ENCODE measurements at regions not wholly inside any gene's neighbourhood (a gene's known extent, or its start where the extent isn't known, plus 50 kb on each side); places are given as distances from the start of the nearest gene placed in this dataset.

DNA sequence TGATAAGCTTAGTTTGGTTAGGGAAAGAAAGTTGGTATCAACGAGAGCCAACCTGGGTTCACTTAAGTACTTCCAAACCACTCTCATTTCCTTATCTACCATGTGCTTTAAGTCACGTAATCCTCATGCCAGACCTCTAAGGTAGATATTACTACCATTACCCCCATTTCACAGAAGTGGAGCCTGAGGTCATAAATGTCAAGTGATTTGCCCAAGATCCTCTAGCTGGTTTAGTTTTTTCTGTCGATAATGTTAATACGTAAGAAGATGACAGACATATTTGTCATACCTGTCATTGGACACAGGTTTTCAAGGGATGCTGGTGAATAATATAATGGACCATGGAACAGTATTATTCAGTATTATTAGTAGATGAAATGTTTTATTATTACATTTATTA lies 197.4 kb upstream of the MKLN1 start:
- Histone ChIP-seq H3K4me1 (ENCODE audit: insufficient read depth, low read length) (no peaks in the 10 kb centered on the region), H3K27me3 (ENCODE audit: control insufficient read depth in 1 of 2, insufficient read depth in 2 of 2, low read length in 2 of 2) (no peaks in the 10 kb centered on the region), H3K9me3 (ENCODE audit: control insufficient read depth in 1 of 2, insufficient read depth in 1 of 2, low read length in 2 of 2) (no peaks in the 10 kb centered on the region), H3K4me3 (ENCODE audit: low read length) (no peak overlapping the region), H3K36me3 (ENCODE audit: insufficient read depth, low read length) (no peaks in the 10 kb centered on the region), H3K27ac (ENCODE audit: low read depth in 1 of 2, low read length in 2 of 2) (no peak overlapping the region)
- ChIA-PET POLR2A (no interaction called here), CTCF (interaction anchor here (0.7 kb wide), 1 partner anchor 40 kb away, joined by 3 read pairs; no protein-coding TSS in a partner anchor)
- Mint-ChIP-seq H3K36me3 (ENCODE audit: low read depth) (no peaks in the 10 kb centered on the region), H3K4me3 (no peak overlapping the region), H3K9me3 (no peaks in the 10 kb centered on the region), H3K27ac (no peak overlapping the region), H3K27me3 (no peaks in the 10 kb centered on the region), H3K4me1 (ENCODE audit: low read depth) (no peaks in the 10 kb centered on the region)
- ATAC-seq (ENCODE audit: poor library complexity), result no peak
- DNase-seq, result no peak
- intact Hi-C loops (cut with DNase I, micrococcal nuclease), result no loop called here
- TF ChIP-seq, protein P1, sequence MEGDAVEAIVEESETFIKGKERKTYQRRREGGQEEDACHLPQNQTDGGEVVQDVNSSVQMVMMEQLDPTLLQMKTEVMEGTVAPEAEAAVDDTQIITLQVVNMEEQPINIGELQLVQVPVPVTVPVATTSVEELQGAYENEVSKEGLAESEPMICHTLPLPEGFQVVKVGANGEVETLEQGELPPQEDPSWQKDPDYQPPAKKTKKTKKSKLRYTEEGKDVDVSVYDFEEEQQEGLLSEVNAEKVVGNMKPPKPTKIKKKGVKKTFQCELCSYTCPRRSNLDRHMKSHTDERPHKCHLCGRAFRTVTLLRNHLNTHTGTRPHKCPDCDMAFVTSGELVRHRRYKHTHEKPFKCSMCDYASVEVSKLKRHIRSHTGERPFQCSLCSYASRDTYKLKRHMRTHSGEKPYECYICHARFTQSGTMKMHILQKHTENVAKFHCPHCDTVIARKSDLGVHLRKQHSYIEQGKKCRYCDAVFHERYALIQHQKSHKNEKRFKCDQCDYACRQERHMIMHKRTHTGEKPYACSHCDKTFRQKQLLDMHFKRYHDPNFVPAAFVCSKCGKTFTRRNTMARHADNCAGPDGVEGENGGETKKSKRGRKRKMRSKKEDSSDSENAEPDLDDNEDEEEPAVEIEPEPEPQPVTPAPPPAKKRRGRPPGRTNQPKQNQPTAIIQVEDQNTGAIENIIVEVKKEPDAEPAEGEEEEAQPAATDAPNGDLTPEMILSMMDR (IDR thresholded peaks at IDR 0.05), result no peak

DNA sequence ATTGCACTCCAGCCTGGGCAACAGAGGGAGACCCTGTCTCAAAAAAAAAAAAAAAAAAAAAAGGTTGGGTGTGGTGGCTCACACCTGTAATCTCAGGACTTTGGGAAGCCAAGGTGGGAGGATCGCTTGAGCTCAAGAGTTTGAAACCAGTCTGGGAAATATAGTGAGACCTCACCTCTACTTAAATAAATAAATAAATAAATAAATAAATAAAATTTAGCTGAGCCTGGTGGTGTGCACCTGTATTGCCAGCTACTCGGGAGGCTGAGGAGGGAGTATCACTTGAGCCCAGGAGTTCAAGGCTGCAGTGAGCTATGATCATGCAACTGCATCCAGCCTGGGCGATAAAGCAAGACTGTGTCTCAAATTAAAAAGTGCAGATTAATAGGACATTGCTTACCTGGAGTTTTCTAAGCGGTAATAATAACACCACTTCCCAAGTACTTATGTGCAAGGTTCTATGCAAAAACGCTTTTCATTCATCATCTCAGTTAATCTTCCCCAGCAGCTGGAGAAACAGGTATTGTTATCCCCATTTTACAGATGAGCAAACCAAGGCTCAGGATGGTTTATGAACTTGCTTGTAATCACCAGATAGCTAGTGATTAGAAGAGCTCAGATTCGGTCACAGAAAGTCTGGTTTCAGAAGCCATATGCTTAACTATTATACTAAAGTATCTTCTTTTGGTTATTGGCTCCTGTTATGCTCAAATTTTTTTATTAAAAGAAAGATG lies 196.5 kb upstream of the MKLN1 start:
- CTCF ChIA-PET, result interaction anchor here (0.6 to 0.7 kb wide), 2 partner anchors 29 to 40 kb away, joined by 3 read pairs; no protein-coding TSS in a partner anchor
- H3K27me3 ChIP-seq (ENCODE audit: control insufficient read depth in 1 of 2, insufficient read depth in 2 of 2, low read length in 2 of 2), result no peaks in the 10 kb centered on the region
- Mint-ChIP-seq H3K27me3 (no peaks in the 10 kb centered on the region), H3K4me3 (no peak overlapping the region), H3K27ac (no peak overlapping the region), H3K4me1 (ENCODE audit: low read depth) (no peaks in the 10 kb centered on the region), H3K9me3 (no peaks in the 10 kb centered on the region), H3K36me3 (ENCODE audit: low read depth) (no peaks in the 10 kb centered on the region)
- ATAC-seq (ENCODE audit: poor library complexity), result no peak
- no peak overlapping the region for H3K4me3 ChIP-seq (ENCODE audit: low read length)
- H3K36me3 ChIP-seq (ENCODE audit: insufficient read depth, low read length), result no peaks in the 10 kb centered on the region
- POLR2A ChIA-PET, result no interaction called here
- no peak overlapping the region for H3K27ac ChIP-seq (ENCODE audit: low read depth in 1 of 2, low read length in 2 of 2)
- no peaks in the 10 kb centered on the region for H3K9me3 ChIP-seq (ENCODE audit: control insufficient read depth in 1 of 2, insufficient read depth in 1 of 2, low read length in 2 of 2)
- DNase-seq, result no peak
- H3K4me1 ChIP-seq (ENCODE audit: insufficient read depth, low read length), result no peaks in the 10 kb centered on the region
- TF ChIP-seq, protein P1 (IDR thresholded peaks at IDR 0.05), result no peak
- intact Hi-C loops (cut with DNase I, micrococcal nuclease), result no loop called here

GRCh38 chr7:131131746-131132431 lies 195.8 kb upstream of the MKLN1 start:
- TF ChIP-seq, protein P1 (IDR thresholded peaks at IDR 0.05), result no peak
- Histone ChIP-seq H3K4me1 (ENCODE audit: insufficient read depth, low read length) (no peaks in the 10 kb centered on the region), H3K27me3 (ENCODE audit: control insufficient read depth in 1 of 2, insufficient read depth in 2 of 2, low read length in 2 of 2) (no peaks in the 10 kb centered on the region), H3K4me3 (ENCODE audit: low read length) (no peak overlapping the region), H3K9me3 (ENCODE audit: control insufficient read depth in 1 of 2, insufficient read depth in 1 of 2, low read length in 2 of 2) (no peaks in the 10 kb centered on the region), H3K27ac (ENCODE audit: low read depth in 1 of 2, low read length in 2 of 2) (no peak overlapping the region), H3K36me3 (ENCODE audit: insufficient read depth, low read length) (no peaks in the 10 kb centered on the region)
- no peaks in the 10 kb centered on the region for H3K4me1 Mint-ChIP-seq (ENCODE audit: low read depth)
- H3K9me3 Mint-ChIP-seq, result no peaks in the 10 kb centered on the region
- no peaks in the 10 kb centered on the region for H3K27me3 Mint-ChIP-seq
- ATAC-seq (ENCODE audit: poor library complexity) (no peak), DNase-seq (no peak)
- H3K4me3 Mint-ChIP-seq, result no peak overlapping the region
- no peak overlapping the region for H3K27ac Mint-ChIP-seq
- POLR2A ChIA-PET, result no interaction called here
- intact Hi-C loops (cut with DNase I, micrococcal nuclease), result no loop called here
- no peaks in the 10 kb centered on the region for H3K36me3 Mint-ChIP-seq (ENCODE audit: low read depth)
- CTCF ChIA-PET, result no interaction called here
